ENCODE measurements at regions not wholly inside any gene's neighbourhood (a gene's known extent, or its start where the extent isn't known, plus 50 kb on each side); places are given as distances from the start of the nearest gene placed in this dataset.

DNA sequence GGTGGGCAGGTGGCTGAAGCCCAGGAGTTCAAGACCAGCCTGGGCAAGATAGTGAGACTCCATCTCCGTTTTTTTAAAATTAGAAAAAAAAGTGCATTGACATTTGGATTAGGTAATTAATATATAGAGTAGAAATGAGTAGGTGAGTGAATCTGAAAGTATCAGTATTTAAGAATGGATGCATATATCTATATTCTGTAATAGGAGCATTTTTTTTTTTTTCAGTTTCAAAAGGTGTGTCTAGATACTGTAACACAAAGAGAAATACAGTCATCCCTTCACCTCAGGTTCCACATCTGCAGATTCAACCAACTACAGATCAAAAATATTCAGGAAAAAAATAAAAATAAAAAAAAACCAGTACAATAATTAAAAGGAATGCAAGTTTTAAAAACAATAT is 50.8 kb downstream of the RBM27 start:
- in situ Hi-C loops (cut with MboI; ENCODE audit: low sequenced_read_pairs) = no loop called here

DNA sequence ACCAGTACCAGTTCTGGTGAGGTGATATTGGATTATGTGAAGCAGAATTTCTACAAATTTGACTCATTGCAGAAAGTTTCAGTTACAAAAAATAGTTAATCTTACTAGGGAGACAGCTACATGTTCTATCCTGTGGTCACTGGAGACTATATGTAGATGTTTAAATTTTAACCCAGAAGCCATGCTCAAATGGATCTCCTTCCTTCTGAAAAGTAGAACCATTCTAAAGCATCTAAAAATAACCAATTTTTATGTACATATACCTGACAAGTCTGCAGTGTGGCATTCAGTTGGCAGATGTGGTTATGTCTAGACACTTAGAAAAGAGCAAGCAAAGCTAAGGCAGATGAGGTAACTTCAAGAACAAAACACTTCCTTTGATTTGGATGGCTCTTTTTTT is 65.5 kb upstream of the POU4F3 start:
- in situ Hi-C loops (cut with MboI; ENCODE audit: low sequenced_read_pairs) = no loop called here

DNA sequence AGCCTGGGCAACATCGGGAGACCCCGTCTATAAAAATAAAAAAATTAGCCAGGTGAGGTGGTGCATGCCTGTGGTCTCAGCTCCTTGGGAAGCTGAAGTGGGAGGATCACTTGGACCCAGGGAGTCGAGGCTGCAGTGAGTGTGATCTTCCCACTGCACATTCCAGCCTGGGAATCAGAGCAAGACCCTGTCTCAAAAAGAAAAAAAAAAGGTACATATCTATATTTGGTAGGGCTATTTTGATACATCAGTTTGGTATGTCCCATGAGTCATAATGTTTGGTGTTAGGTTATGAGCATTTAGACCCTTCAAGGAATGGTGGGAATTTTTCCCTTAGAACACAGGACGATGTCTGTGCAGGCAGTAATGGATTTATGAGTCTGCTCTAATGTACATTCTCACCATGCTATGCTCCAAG is 55.3 kb upstream of the POU4F3 start:
- in situ Hi-C loops (cut with MboI; ENCODE audit: low sequenced_read_pairs) = loop anchor here (10.0 kb wide), 1 partner anchor 151 kb away; no protein-coding TSS in a partner anchor

DNA sequence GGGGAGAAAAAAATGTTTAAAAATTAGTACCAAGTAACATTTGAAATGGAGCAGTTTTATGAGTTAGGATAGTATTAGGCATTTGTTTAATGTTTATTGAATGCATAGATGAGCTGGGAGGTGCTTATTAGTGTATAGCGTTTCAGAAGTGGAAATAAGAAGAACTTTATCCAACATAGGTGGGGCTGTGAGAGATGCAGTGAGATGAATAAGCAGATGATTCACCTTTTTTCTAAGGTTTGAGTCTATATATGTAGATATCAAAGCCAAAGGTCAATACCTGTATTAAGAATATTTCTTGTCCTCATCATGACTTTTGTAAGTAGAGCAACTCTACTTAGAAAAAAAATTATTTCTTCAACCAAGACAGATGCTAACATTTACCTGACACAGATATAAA is 54.6 kb upstream of the POU4F3 start:
- in situ Hi-C loops (cut with MboI; ENCODE audit: low sequenced_read_pairs) = loop anchor here (10.0 kb wide), 1 partner anchor 151 kb away; no protein-coding TSS in a partner anchor
